Upper lobe of right lung (tissue), 1 donor: ENCODE measurements at regions not wholly inside any gene's neighbourhood (a gene's known extent, or its start where the extent isn't known, plus 50 kb on each side); places are given as distances from the start of the nearest gene placed in this dataset.

ENCODE experiments used
- ATAC-seq: fragments of 200-7000 bp; cut with Tn5 transposase; one replicate; pipeline ENCODE4 v1.9.1; 2020; ENCODE audit warnings: mild to moderate bottlenecking, moderate library complexity
- DNase-seq: peaks from one replicate; pipeline ENCODE4 v3.0.0-alpha.2; 2020
- H3K27ac ChIP-seq: fragments of 200-600 bp; one replicate; pipeline ENCODE4 v1.8.0; 2022
- H3K27me3 ChIP-seq: fragments of 200-600 bp; one replicate; pipeline ENCODE4 v1.8.0; 2022; ENCODE audit warnings: mild to moderate bottlenecking
- H3K36me3 ChIP-seq: fragments of 200-600 bp; one replicate; pipeline ENCODE4 v1.8.0; 2022
- H3K4me1 ChIP-seq: fragments of 200-600 bp; one replicate; pipeline ENCODE4 v1.8.0; 2022
- H3K4me3 ChIP-seq: fragments of 200-600 bp; one replicate; pipeline ENCODE4 v1.8.0; 2022; ENCODE audit warnings: mild to moderate bottlenecking
- H3K9me3 ChIP-seq: fragments of 200-600 bp; one replicate; pipeline ENCODE4 v1.8.0; 2022
- intact Hi-C: fragments of 100-400 bp; cut with DNase I; formaldehyde crosslinking; loops from one replicate; pipeline ENCODE4 v1.11.0; 2022
- TF ChIP-seq, protein P1 (sequence below): fragments of 200-600 bp; IDR thresholded peaks from one replicate; pipeline ENCODE4 v1.8.0; 2022; ENCODE audit warnings: antibody characterized with exemption
- donor health status: DM: no; HTN: yes; CAD: no; lungs with severe emphysema.

- H3K9me3 ChIP-seq, result no peaks in the 10 kb centered on the region
- TF ChIP-seq, protein P1, sequence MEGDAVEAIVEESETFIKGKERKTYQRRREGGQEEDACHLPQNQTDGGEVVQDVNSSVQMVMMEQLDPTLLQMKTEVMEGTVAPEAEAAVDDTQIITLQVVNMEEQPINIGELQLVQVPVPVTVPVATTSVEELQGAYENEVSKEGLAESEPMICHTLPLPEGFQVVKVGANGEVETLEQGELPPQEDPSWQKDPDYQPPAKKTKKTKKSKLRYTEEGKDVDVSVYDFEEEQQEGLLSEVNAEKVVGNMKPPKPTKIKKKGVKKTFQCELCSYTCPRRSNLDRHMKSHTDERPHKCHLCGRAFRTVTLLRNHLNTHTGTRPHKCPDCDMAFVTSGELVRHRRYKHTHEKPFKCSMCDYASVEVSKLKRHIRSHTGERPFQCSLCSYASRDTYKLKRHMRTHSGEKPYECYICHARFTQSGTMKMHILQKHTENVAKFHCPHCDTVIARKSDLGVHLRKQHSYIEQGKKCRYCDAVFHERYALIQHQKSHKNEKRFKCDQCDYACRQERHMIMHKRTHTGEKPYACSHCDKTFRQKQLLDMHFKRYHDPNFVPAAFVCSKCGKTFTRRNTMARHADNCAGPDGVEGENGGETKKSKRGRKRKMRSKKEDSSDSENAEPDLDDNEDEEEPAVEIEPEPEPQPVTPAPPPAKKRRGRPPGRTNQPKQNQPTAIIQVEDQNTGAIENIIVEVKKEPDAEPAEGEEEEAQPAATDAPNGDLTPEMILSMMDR, result no peak
- no peaks in the 10 kb centered on the region for H3K27me3 ChIP-seq
- no peak overlapping the region for H3K27ac ChIP-seq
- ATAC-seq (no peak), DNase-seq (no peak)
- no peaks in the 10 kb centered on the region for H3K36me3 ChIP-seq
- intact Hi-C loops, result no loop called here
- H3K4me3 ChIP-seq, result no peak overlapping the region
- H3K4me1 ChIP-seq, result no peaks in the 10 kb centered on the region
Measured at GRCh38 chr14:23869078-23869719, 84.4 kb upstream of the DHRS4 start.

DNA sequence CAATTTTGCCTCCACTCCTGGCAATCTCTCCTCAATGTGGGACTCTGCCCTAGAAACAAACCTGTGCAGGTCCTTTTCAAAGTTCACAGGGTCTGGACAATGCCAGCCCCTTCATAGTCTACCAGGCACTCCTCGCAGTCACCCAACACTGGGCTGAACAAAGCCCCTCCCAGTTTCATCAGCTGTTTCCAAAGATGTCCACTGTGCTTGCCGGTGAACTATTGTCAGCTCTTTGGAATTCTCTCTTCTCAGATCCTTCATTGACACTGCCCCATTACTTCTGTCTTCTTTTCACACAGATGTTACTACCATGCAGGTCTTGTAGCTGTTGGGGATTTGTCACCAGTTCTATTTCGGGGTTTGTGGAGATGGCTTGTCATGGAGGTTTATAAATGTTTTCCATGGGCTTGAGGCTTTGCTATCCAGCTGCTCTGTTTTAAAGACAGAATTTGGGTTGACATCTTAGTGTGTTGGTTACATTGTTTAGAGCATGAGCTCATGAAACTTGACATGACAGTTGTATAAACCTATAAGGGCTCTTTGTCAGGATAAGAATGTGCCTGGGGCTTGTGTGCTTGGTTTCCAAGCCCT lies 77.3 kb upstream of the DHRS4 start:
- Histone ChIP-seq H3K36me3 (no peaks in the 10 kb centered on the region), H3K4me1 (no peaks in the 10 kb centered on the region), H3K27me3 (peaks cover 7% of the 10 kb centered on the region), H3K4me3 (no peak overlapping the region), H3K27ac (no peak overlapping the region), H3K9me3 (no peaks in the 10 kb centered on the region)
- intact Hi-C loops, result no loop called here
- TF ChIP-seq, protein P1, result no peak
- DNase-seq (no peak), ATAC-seq (no peak)

DNA sequence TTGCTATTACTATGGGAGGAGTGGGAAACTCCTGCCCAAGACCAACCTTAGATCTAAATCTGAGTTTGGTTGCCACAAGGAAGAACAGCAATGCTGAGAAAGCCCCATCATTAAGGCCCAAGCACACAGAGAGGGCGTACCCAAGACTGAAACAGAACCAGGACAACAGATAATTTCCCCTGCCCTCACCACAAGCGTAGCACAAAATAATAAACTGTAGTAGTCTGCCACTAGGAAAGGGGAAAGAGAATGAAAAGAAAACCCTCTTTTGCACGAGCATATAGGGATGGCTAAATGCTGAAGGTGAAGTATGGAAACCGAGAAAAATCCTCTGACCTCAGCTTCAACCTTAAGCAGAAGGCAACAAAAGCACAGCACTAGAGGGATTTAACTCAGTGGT lies 76.5 kb upstream of the DHRS4 start:
- intact Hi-C loops, result no loop called here
- ATAC-seq, result no peak
- Histone ChIP-seq H3K4me1 (no peaks in the 10 kb centered on the region), H3K27me3 (peaks cover 7% of the 10 kb centered on the region), H3K27ac (no peak overlapping the region), H3K4me3 (no peak overlapping the region), H3K9me3 (no peaks in the 10 kb centered on the region), H3K36me3 (no peaks in the 10 kb centered on the region)
- DNase-seq, result no peak
- TF ChIP-seq, protein P1, result no peak

- Histone ChIP-seq H3K4me3 (no peak overlapping the region), H3K4me1 (no peaks in the 10 kb centered on the region), H3K27ac (no peak overlapping the region), H3K9me3 (no peaks in the 10 kb centered on the region), H3K27me3 (peaks cover 7% of the 10 kb centered on the region), H3K36me3 (no peaks in the 10 kb centered on the region)
- TF ChIP-seq, protein P1, result no peak
- ATAC-seq, result no peak
- no peak for DNase-seq
- intact Hi-C loops, result no loop called here
Measured at GRCh38 chr14:23877538-23878180, 75.9 kb upstream of the DHRS4 start.

GRCh38 chr14:23881282-23881681 lies 72.3 kb upstream of the DHRS4 start:
- no peaks in the 10 kb centered on the region for H3K4me1 ChIP-seq

More at GRCh38 chr14:23881282-23881681, 72.3 kb upstream of the DHRS4 start:
- Histone ChIP-seq H3K9me3 (no peaks in the 10 kb centered on the region), H3K4me3 (no peak overlapping the region), H3K36me3 (no peaks in the 10 kb centered on the region), H3K27me3 (peaks cover 7% of the 10 kb centered on the region), H3K27ac (no peak overlapping the region)
- TF ChIP-seq, protein P1, result no peak
- DNase-seq, result no peak
- intact Hi-C loops, result no loop called here
- no peak for ATAC-seq
